ENCODE measurements at regions not wholly inside any gene's neighbourhood (a gene's known extent, or its start where the extent isn't known, plus 50 kb on each side); places are given as distances from the start of the nearest gene placed in this dataset.

DNA sequence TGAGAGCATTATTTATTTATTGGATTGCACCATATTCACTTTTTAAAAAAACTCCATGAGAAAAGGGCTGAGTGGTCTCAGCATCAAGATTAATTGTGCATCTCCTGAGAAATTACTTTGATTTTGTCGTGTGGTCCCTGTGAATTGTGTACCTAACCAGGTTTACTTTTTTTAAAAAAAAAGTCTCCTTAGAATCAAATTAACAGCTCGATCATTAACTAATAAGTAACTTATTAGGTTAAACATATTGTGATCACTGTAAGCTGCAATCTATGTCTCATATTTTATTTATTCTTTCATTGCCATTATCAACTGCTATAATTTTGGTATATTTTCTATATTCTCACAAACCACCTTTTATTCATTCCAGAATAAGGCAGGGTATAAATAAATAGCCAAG is 318.2 kb downstream of the ADCYAP1 start:
- intact Hi-C loops (cut with micrococcal nuclease; ENCODE audit: unreplicated experiment), result no loop called here
- Mint-ChIP-seq H3K27ac (ENCODE audit: unreplicated experiment) (no peak overlapping the region), H3K27me3 (ENCODE audit: insufficient read depth, unreplicated experiment) (no peaks in the 10 kb centered on the region), H3K9me3 (ENCODE audit: unreplicated experiment) (no peaks in the 10 kb centered on the region), H3K4me3 (ENCODE audit: unreplicated experiment) (no peak overlapping the region), H3K4me1 (ENCODE audit: low read depth, unreplicated experiment) (no peaks in the 10 kb centered on the region), H3K36me3 (ENCODE audit: insufficient read depth, unreplicated experiment) (no peaks in the 10 kb centered on the region)
- Histone ChIP-seq H3K4me1 (no peaks in the 10 kb centered on the region), H3K36me3 (ENCODE audit: control insufficient read depth, insufficient read depth, low read length) (no peaks in the 10 kb centered on the region), H3K4me3 (ENCODE audit: low read depth, low read length) (no peak overlapping the region), H3K27me3 (replicated peaks; ENCODE audit: control insufficient read depth, insufficient read depth, low read length) (no peaks in the 10 kb centered on the region), H3K9me3 (no peaks in the 10 kb centered on the region)
- POLR2A ChIA-PET, result no interaction called here
- CTCF ChIA-PET, result no interaction called here
- DNase-seq, result no peak
- BruUV-seq (replicated peaks), result no TSS peak
- no peak for TF ChIP-seq CTCF (IDR thresholded peaks at IDR 0.05; ENCODE audit: insufficient read depth in 1 of 2, low read depth in 1 of 2, low read length in 1 of 2, severe bottlenecking in 1 of 2, unreplicated experiment in 1 of 2)

DNA sequence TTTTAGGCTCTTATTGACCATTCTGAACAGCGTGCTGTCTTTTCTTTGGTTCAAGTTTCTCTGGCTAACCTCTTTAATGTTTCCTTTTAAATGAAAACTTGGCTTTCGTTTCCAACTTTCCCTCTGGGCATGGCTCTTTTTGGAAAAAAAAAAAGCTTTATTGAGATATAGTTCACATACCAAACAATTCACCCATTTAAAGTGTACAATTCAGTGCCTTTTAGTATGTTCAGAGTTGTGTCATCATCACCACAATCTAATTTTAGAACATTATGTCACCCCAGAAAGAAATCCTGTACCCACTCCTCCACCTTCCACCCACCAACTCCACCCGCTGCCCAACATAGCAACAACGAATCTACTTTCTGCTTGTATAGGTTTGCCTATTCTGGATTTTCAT is 322.4 kb downstream of the ADCYAP1 start:
- CTCF ChIA-PET, result no interaction called here
- Mint-ChIP-seq H3K36me3 (ENCODE audit: insufficient read depth, unreplicated experiment) (no peaks in the 10 kb centered on the region), H3K4me1 (ENCODE audit: low read depth, unreplicated experiment) (no peaks in the 10 kb centered on the region), H3K4me3 (ENCODE audit: unreplicated experiment) (no peak overlapping the region), H3K9me3 (ENCODE audit: unreplicated experiment) (no peaks in the 10 kb centered on the region), H3K27ac (ENCODE audit: unreplicated experiment) (no peak overlapping the region), H3K27me3 (ENCODE audit: insufficient read depth, unreplicated experiment) (no peaks in the 10 kb centered on the region)
- Histone ChIP-seq H3K9me3 (no peaks in the 10 kb centered on the region), H3K36me3 (ENCODE audit: control insufficient read depth, insufficient read depth, low read length) (no peaks in the 10 kb centered on the region), H3K27me3 (replicated peaks; ENCODE audit: control insufficient read depth, insufficient read depth, low read length) (no peaks in the 10 kb centered on the region), H3K4me1 (no peaks in the 10 kb centered on the region), H3K4me3 (ENCODE audit: low read depth, low read length) (no peak overlapping the region)
- intact Hi-C loops (cut with micrococcal nuclease; ENCODE audit: unreplicated experiment), result no loop called here
- POLR2A ChIA-PET, result no interaction called here
- TF ChIP-seq CTCF (IDR thresholded peaks at IDR 0.05; ENCODE audit: insufficient read depth in 1 of 2, low read depth in 1 of 2, low read length in 1 of 2, severe bottlenecking in 1 of 2, unreplicated experiment in 1 of 2), result no peak
- BruUV-seq (replicated peaks), result no TSS peak
- DNase-seq, result no peak

DNA sequence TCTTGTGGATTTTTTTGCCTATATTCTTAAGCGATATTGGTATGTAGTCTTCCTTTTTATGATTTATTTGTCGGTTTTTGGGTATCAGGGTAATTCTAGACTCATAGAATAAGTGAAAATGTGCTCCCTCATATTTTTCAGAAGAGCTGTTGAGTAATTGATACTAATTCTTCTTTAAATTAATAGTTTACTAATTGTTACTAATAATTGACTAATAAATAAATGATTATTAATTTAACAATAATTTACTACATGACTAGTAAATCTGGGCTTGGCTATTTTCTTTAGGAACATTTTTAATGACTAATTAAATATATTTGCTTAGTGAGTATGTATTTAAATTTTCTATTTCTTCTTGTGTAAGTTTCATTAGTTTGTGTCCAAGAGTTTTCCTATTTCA is 325.0 kb downstream of the ADCYAP1 start:
- H3K9me3 Mint-ChIP-seq (ENCODE audit: unreplicated experiment), result peaks cover 14% of the 10 kb centered on the region

More for the DNA sequence above, 325.0 kb downstream of the ADCYAP1 start:
- Mint-ChIP-seq H3K27ac (ENCODE audit: unreplicated experiment) (no peak overlapping the region), H3K36me3 (ENCODE audit: insufficient read depth, unreplicated experiment) (no peaks in the 10 kb centered on the region), H3K4me3 (ENCODE audit: unreplicated experiment) (no peak overlapping the region), H3K27me3 (ENCODE audit: insufficient read depth, unreplicated experiment) (no peaks in the 10 kb centered on the region), H3K4me1 (ENCODE audit: low read depth, unreplicated experiment) (no peaks in the 10 kb centered on the region)
- intact Hi-C loops (cut with micrococcal nuclease; ENCODE audit: unreplicated experiment), result no loop called here
- no peaks in the 10 kb centered on the region for H3K9me3 ChIP-seq
- CTCF ChIA-PET, result no interaction called here
- no peaks in the 10 kb centered on the region for H3K36me3 ChIP-seq (ENCODE audit: control insufficient read depth, insufficient read depth, low read length)
- no peaks in the 10 kb centered on the region for H3K27me3 ChIP-seq (replicated peaks; ENCODE audit: control insufficient read depth, insufficient read depth, low read length)
- H3K4me3 ChIP-seq (ENCODE audit: low read depth, low read length), result no peak overlapping the region
- TF ChIP-seq CTCF (IDR thresholded peaks at IDR 0.05; ENCODE audit: insufficient read depth in 1 of 2, low read depth in 1 of 2, low read length in 1 of 2, severe bottlenecking in 1 of 2, unreplicated experiment in 1 of 2), result no peak
- H3K4me1 ChIP-seq, result no peaks in the 10 kb centered on the region
- POLR2A ChIA-PET, result no interaction called here
- no TSS peak for BruUV-seq (replicated peaks)
- DNase-seq, result no peak

Data from Caco-2 (cell line).